Effector memory CD8-positive, alpha-beta T cell (primary cell): ENCODE measurements at regions not wholly inside any gene's neighbourhood (a gene's known extent, or its start where the extent isn't known, plus 50 kb on each side); places are given as distances from the start of the nearest gene placed in this dataset.
A peak's percentile ranks its signal among the peaks of the same experiment; 100 is the strongest.
"Not testable (repeated sequence)": the region's sequence is repeated elsewhere in the genome, so short reads cannot be mapped to it uniquely, and the experiment has no call there.

Experiments used
- ATAC-seq: fragments of 150-1000 bp; cut with Tn5 transposase; replicated peaks from 2 replicates; pipeline ENCODE4 v1.10.0; 2021; ENCODE audit warnings: mild to moderate bottlenecking, moderate library complexity
- DNase-seq, 3 experiments: peaks; one replicate each; pipeline ENCODE4 v3.0.0; 2021
- H3K27ac Mint-ChIP-seq, 2 donors: one replicate each; pipeline ENCODE4 v1.8.0; 2022; ENCODE audit warnings: mild to moderate bottlenecking in 2 of 2, mixed read lengths in 2 of 2, moderate library complexity in 2 of 2
- H3K27me3 Mint-ChIP-seq, 2 donors: one replicate each; pipeline ENCODE4 v1.8.0; 2022; ENCODE audit warnings: mixed read lengths in 2 of 2
- H3K36me3 Mint-ChIP-seq: one replicate; pipeline ENCODE4 v1.8.0; 2022; ENCODE audit warnings: mild to moderate bottlenecking, moderate library complexity, mixed read lengths; ENCODE audit not compliant: insufficient read depth
- H3K4me1 Mint-ChIP-seq, 2 donors: one replicate each; pipeline ENCODE4 v1.8.0; 2022; ENCODE audit warnings: low read depth in 2 of 2, mixed read lengths in 2 of 2
- H3K4me3 Mint-ChIP-seq, 2 donors: one replicate each; pipeline ENCODE4 v1.8.0; 2022; ENCODE audit warnings: mild to moderate bottlenecking in 2 of 2, mixed read lengths in 2 of 2, moderate library complexity in 2 of 2
- H3K9me3 Mint-ChIP-seq, 2 donors: one replicate each; pipeline ENCODE4 v1.8.0; 2022; ENCODE audit warnings: mixed read lengths in 2 of 2

DNA sequence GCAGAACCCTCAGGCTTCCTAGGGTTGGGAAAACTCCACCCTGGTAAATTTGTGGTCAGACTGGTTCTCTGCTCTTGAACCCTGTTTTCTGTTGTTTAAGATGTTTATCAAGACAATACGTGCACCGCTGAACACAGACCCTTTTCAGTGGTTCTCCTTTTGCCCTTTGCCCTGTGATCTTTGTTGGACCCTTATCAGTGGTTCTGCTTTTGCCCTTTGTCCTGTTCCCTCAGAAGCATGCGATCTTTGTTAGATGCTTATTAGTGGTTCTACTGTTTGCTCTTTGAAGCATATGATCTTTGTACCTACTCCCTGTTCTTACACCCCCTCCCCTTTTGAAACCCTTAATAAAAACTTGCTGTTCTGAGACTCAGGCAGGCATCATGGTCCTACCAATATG, 93.6 kb upstream of the CEP78 start:
- H3K27me3 Mint-ChIP-seq, H3K4me1 Mint-ChIP-seq, ATAC-seq: not testable (repeated sequence)

DNA sequence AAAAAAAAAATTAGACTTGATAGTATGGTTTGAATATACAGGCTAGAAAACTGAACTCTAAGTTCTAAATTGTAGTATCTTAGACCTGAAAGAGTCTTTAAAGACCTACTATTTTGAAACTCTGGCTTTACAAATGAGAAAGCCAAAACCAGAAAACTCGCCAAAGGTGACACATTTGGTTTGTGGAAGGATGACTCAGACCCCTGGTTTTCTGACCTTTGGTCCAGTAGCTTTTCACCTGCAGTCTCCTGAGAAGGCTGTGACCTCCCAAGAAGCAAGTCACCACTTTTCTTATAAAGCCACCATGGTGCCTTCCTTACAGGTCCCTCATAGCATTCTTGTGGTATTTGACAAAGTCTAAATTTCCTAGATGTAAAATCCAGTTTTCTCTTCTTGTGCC, 102.1 kb upstream of the CEP78 start:
- no peak for ATAC-seq
- Mint-ChIP-seq H3K27me3 (peaks cover 0 to 12% of the 10 kb centered on the region in 2 donors), H3K27ac (no peak overlapping the region), H3K4me3 (no peak overlapping the region), H3K9me3 (no peaks in the 10 kb centered on the region), H3K36me3 (no peaks in the 10 kb centered on the region), H3K4me1 (peaks cover 7 to 17% of the 10 kb centered on the region in 2 donors)
- no peak for DNase-seq

More for the DNA sequence above, 93.6 kb upstream of the CEP78 start:
- peaks cover 12 to 17% of the 10 kb centered on the region in 2 donors for H3K9me3 Mint-ChIP-seq
- not testable (repeated sequence) for H3K27ac Mint-ChIP-seq, DNase-seq, H3K4me3 Mint-ChIP-seq, H3K36me3 Mint-ChIP-seq

- no peak for DNase-seq
- peak; percentile 45 for ATAC-seq
- no peaks in the 10 kb centered on the region for H3K9me3 Mint-ChIP-seq
- H3K27ac Mint-ChIP-seq, result peak overlapping the region; percentile 70 to 85
- H3K4me3 Mint-ChIP-seq, result peak overlapping the region; percentile 64 to 69
- peaks cover 5 to 23% of the 10 kb centered on the region in 2 donors for H3K27me3 Mint-ChIP-seq
- H3K4me1 Mint-ChIP-seq, result peaks cover 7 to 17% of the 10 kb centered on the region in 2 donors
- no peaks in the 10 kb centered on the region for H3K36me3 Mint-ChIP-seq
Observed at GRCh38 chr9:78132701-78133058, 101.1 kb upstream of the GNAQ start.

DNA sequence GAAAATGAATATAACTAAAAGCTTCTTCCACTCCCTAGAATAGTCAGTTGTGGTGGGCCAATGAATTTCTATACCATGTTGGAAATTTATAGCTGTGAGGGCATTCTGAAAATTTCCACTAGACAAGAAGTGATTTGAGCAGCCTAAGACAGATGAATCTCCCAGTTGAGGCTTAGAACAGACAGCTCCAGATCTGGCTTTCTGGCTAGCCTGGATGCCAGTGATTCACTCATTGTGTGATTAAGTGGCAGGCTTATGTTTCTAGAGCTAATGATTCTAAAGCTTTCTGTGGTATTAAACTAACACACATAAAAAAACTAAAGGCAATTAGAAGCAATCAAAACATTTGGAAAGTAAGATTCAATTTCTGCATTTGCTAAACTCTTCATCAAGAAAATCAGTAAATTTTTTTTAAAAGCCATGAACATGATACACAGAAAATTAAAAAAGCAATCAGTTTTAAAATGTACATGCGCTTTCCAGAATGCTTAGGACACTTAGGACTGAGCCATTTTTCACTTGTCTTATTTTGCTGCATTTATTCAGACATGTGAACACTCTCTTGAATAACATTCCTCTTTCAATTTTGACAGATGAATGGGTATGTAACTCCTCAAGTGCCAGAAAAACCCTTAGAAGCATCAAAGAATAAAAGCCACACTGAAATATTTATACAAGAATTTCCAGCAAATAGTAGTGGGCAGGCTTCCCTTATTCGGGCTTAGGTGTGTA, 100.5 kb upstream of the GNAQ start:
- Mint-ChIP-seq H3K9me3 (no peaks in the 10 kb centered on the region), H3K4me1 (peaks cover 7 to 17% of the 10 kb centered on the region in 2 donors), H3K36me3 (no peaks in the 10 kb centered on the region), H3K27me3 (peaks cover 11 to 26% of the 10 kb centered on the region in 2 donors), H3K27ac (peak overlapping the region; percentile 70 to 85), H3K4me3 (peak overlapping the region; percentile 64 to 69)
- DNase-seq (no peak), ATAC-seq (no peak)

GRCh38 chr9:78130853-78131252, 99.2 kb upstream of the GNAQ start:
- no peak overlapping the region for H3K4me3 Mint-ChIP-seq
- H3K4me1 Mint-ChIP-seq, result peaks cover 7 to 13% of the 10 kb centered on the region in 2 donors
- DNase-seq (no peak), ATAC-seq (no peak)
- no peaks in the 10 kb centered on the region for H3K36me3 Mint-ChIP-seq
- peaks cover 11 to 26% of the 10 kb centered on the region in 2 donors for H3K27me3 Mint-ChIP-seq
- no peaks in the 10 kb centered on the region for H3K9me3 Mint-ChIP-seq
- no peak overlapping the region for H3K27ac Mint-ChIP-seq

DNA sequence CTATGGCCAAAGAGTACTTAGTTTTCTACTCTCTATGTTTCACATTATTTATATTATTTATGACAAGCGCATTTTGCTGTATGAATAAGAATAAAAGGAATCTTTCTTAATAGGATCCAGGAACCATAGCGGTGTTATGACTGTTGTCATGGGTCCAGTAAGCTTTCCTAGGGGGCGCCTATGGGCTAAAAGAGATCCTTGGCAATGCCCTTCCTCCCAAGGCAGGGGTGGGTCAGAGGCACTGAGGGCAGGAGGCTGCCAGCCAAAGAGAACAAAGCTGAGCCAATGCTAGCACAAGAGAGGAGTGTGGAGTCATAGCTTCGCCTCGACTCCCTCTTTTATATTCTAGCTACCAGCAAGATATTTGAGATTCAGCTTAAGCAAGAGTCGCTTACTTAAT, 98.4 kb upstream of the GNAQ start:
- Mint-ChIP-seq H3K4me1 (peaks cover 7 to 11% of the 10 kb centered on the region in 2 donors), H3K4me3 (no peak overlapping the region), H3K27me3 (peaks cover 11 to 24% of the 10 kb centered on the region in 2 donors), H3K9me3 (no peaks in the 10 kb centered on the region), H3K36me3 (no peaks in the 10 kb centered on the region), H3K27ac (no peak overlapping the region)
- ATAC-seq (no peak), DNase-seq (no peak)

GRCh38 chr9:78127279-78128225, 95.9 kb upstream of the GNAQ start:
- Mint-ChIP-seq H3K27ac (no peak overlapping the region), H3K36me3 (no peaks in the 10 kb centered on the region), H3K4me1 (peaks cover 2 to 7% of the 10 kb centered on the region in 2 donors), H3K9me3 (no peaks in the 10 kb centered on the region), H3K27me3 (peaks cover 11 to 24% of the 10 kb centered on the region in 2 donors), H3K4me3 (no peak overlapping the region)
- DNase-seq (no peak), ATAC-seq (no peak)

DNA sequence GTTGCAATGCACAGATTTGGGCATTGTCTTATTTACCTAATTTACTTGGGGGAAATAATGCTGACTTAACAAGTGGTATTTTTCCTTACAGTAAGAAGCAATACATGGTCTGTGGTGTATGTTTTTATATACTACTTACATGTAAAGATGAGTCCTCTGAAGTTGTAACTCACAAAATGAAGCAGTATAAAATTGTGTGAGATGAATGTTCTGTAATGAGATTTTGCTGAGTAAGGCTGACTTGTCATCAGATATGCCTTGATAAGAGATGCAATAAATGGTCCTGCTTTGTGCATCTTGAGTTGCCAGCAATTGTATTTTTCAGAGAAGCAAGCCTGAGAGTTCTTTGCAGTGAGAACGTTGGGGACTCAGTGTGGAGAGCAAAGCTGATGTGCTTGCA, 92.2 kb upstream of the GNAQ start:
- no peaks in the 10 kb centered on the region for H3K9me3 Mint-ChIP-seq
- ATAC-seq (no peak), DNase-seq (no peak)
- H3K36me3 Mint-ChIP-seq, result no peaks in the 10 kb centered on the region
- no peak overlapping the region for H3K27ac Mint-ChIP-seq
- H3K4me1 Mint-ChIP-seq, result peaks cover 10 to 11% of the 10 kb centered on the region in 2 donors
- H3K27me3 Mint-ChIP-seq, result peaks cover 11 to 23% of the 10 kb centered on the region in 2 donors
- no peak overlapping the region for H3K4me3 Mint-ChIP-seq

DNA sequence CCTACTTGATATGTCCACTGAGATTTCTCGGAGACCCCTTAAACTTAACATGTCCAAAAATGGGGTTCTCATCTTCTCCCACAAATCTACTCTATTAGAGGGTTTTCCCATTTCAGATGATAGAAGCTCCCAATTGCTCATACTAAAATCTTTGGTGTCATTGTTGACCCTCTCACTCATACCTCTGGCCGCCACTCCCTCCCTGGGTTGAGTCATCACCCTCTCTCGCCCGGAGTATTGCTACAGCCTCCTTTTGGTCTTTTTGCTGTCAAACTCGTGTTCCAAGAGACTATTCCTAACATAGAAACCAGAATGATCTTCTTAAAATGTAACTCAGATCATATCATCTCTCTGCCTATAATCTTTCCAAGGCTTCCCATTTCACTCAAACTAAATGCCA, 91.0 kb upstream of the GNAQ start:
- no peaks in the 10 kb centered on the region for H3K36me3 Mint-ChIP-seq
- DNase-seq (no peak), ATAC-seq (no peak)
- peak overlapping the region in 1 of 2 donors; percentile 39 for H3K27ac Mint-ChIP-seq
- H3K4me1 Mint-ChIP-seq, result peaks cover 15 to 19% of the 10 kb centered on the region in 2 donors
- H3K4me3 Mint-ChIP-seq, result no peak overlapping the region
- H3K27me3 Mint-ChIP-seq, result peaks cover 5 to 11% of the 10 kb centered on the region in 2 donors
- no peaks in the 10 kb centered on the region for H3K9me3 Mint-ChIP-seq

DNA sequence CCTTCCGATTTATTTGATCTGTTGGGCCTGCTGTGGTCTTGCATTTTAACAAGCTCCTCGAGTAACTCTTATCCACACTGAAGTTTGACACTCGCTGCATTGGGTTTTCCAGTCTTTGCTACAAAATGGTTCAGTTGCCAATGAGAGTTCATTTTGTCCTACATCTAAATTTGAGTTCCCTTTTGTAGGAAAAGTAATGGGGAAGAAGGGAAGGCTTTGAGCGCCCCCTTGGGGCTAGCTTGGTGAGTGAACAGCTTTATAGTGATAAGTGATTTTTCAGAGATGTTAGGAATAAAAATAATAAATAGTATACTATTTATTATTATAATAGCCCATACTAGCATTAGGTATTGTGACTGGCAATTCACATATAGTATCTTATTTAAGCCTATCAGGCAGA, 89.9 kb upstream of the GNAQ start:
- no peak overlapping the region for H3K4me3 Mint-ChIP-seq
- no peaks in the 10 kb centered on the region for H3K36me3 Mint-ChIP-seq
- DNase-seq, result peak in 2 of 3 experiments; percentile 15 to 32
- no peaks in the 10 kb centered on the region for H3K9me3 Mint-ChIP-seq
- peaks cover 0 to 8% of the 10 kb centered on the region in 2 donors for H3K27me3 Mint-ChIP-seq
- ATAC-seq, result peak; percentile 24
- H3K4me1 Mint-ChIP-seq, result peaks cover 15 to 19% of the 10 kb centered on the region in 2 donors
- no peak overlapping the region for H3K27ac Mint-ChIP-seq

DNA sequence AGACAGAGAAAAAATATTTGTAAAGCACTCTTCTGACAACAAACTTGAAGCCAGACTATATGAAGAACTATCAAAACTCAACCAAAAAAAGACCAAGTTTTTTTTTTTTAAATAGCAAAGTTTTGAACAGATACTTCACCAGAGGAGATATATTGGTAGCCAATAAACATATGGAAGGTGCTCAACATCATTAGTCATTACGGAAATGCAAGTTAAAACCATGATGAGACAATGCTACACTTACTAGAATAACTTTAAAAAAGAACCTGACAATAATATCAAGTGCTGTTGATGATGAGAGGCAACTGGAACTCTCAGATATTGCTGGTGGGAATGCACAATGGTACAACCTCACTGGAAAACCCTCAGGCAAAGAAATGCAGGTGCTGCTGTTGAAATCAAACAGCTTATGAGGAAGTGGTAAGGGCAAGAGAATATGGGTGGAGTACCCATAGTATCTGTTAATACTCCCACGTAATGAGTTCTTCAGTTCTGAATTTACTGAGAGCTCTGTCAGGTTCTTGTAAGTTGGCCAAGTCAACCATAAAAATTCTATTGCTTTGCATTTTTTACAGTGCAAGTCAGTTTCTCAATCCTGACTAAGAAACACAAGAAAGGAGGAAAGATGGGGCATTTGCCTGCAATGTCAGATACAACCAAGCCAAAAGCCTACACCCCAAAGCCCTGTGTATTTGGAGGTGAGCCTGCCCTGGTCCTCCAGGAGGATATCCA, 87.3 kb upstream of the GNAQ start:
- no peak for DNase-seq
- Mint-ChIP-seq H3K36me3 (no peaks in the 10 kb centered on the region), H3K4me3 (peak overlapping the region; percentile 48 to 69), H3K27me3 (no peaks in the 10 kb centered on the region), H3K9me3 (no peaks in the 10 kb centered on the region), H3K27ac (peak overlapping the region; percentile 81 to 93), H3K4me1 (peaks cover 18 to 23% of the 10 kb centered on the region in 2 donors)
- peak; percentile 74 for ATAC-seq

DNA sequence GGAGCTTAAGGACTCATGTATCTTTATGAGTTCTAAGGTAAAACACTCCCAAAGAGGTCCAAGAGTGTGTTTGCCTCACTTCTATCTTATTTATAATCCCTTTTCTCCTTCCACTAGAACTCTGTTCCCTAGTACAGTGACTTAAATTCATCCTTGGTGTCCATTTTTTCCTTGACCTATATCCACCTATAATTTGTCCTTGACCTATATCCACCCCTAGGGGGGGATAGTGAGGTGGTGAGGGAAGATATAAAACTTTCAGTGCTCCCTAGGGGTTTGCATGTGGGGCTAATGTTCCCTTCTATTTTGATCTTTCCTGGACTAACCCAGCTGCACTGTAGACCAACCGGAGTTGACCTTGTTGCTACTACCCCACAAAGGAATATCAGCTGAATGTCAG, 83.5 kb upstream of the GNAQ start:
- Mint-ChIP-seq H3K27ac (peak overlapping the region in 1 of 2 donors; percentile 76), H3K9me3 (no peaks in the 10 kb centered on the region), H3K36me3 (no peaks in the 10 kb centered on the region), H3K27me3 (no peaks in the 10 kb centered on the region), H3K4me3 (no peak overlapping the region), H3K4me1 (peaks cover 20 to 31% of the 10 kb centered on the region in 2 donors)
- ATAC-seq, result peak; percentile 41
- DNase-seq, result no peak

DNA sequence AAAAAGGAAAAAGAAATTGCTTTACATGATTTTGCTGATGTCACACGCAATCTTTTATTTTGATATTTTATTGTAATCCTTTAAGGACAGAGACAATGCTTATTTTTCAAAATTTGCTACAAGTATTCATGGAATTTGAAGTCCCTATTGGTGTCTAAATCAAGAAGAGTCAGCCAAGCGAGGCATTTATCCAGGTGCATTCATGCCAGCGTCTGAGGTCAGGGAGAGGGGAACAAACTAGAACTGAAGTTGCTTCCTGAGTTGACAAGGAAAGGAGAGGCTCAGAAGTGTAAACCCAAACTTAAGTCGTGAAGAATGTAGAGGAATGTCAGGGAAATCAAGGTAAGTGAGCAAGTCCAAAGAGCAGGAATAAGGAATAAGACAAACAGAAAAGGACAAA, 83.0 kb upstream of the GNAQ start:
- Mint-ChIP-seq H3K4me1 (peaks cover 18 to 28% of the 10 kb centered on the region in 2 donors), H3K36me3 (no peaks in the 10 kb centered on the region), H3K27ac (peak overlapping the region in 1 of 2 donors; percentile 76)

More for the DNA sequence above, 83.0 kb upstream of the GNAQ start:
- Mint-ChIP-seq H3K9me3 (no peaks in the 10 kb centered on the region), H3K27me3 (no peaks in the 10 kb centered on the region), H3K4me3 (no peak overlapping the region)
- DNase-seq (no peak), ATAC-seq (no peak)
